NCI-H82 treated with DMSO at 0.1 percent for 48 hours (cell line): ENCODE measurements at regions not wholly inside any gene's neighbourhood (a gene's known extent, or its start where the extent isn't known, plus 50 kb on each side); places are given as distances from the start of the nearest gene placed in this dataset.
"Not testable (repeated sequence)": the region's sequence is repeated elsewhere in the genome, so short reads cannot be mapped to it uniquely, and the experiment has no call there.

Source experiments
- DNase-seq: peaks from one replicate; lab custom pipeline; 2025; ENCODE audit not compliant: unreplicated experiment; lab: John Stamatoyannopoulos, UW

GRCh38 chr20:55439070-55439469 is 566.2 kb downstream of the CBLN4 start:
- no peak for DNase-seq

DNA sequence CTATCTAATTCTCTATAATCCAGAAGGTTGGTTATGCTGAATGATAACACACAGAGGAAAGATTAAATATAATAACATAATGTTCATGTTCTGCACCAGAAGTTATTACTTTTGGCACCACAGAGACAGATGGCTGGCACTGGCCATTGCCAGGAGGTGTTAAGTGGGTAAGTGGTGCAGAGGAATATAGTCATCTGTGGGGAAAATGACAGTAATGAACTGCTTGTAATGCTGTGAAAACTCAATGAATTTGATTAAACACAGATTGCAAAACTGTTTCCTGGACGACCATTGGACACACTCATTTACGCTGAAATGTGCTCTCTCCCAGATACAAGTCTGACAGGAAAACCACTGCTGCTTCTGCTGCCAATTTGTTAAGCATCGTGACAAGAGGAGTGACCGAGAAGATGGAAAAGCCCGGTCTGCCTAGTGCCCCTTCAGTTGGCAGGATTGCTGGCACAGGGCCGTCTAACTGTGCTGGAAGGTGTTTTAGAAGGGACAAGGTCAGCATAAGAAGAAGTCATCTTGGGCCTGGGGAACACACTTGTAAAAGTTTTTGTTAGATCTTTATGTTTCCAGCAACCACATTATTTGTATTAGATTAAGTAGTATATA is 567.4 kb downstream of the CBLN4 start:
- DNase-seq: no peak

- no peak for DNase-seq
These were observed 580.4 kb downstream of the CBLN4 start for GRCh38 chr20:55424968-55425367.

DNA sequence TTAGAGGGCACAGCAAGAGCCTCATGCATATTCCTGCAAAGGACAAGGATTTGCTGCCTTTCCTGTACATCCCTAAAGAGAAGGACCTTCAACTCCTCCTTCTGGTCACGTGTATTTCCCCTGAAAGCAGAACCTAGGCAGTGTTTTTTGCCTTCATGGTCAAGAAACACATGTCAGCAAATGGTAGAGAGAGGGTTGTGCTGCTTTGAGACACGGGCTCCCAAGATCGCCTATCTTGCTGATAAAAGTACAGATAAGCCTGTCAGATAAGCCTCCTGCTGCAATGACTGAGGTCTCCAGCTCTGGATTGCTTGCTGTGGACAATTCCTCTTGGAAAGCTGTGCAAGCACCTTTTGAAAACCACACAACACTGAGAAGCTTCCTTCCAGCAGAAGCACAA is 580.8 kb downstream of the CBLN4 start:
- no peak for DNase-seq

DNA sequence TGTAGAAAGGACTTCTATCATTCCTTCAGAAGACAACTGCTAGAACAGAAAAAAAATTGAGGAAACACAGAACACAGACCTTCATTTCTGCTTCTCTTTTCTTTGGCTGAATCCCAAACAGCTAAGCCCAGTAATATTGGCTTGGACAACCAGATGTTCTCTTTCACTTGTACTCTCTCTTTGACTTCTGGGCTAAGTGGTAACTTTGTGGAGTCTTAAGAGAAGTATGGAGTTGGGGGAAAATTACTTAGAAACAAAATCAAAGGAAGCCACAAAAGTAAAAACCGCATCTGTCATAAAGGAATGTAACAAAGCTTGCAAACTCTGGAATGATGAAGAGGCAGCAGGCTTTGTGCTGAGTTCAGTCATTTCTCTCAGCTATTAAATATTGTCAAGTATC is 587.5 kb downstream of the CBLN4 start:
- no peak for DNase-seq

- DNase-seq: peak; percentile 59
These were observed 589.7 kb downstream of the CBLN4 start for GRCh38 chr20:55415567-55416142.

- DNase-seq: not testable (repeated sequence)
These were observed 592.8 kb downstream of the CBLN4 start for GRCh38 chr20:55412508-55412907.

- no peak for DNase-seq
These were observed 598.4 kb downstream of the CBLN4 start for GRCh38 chr20:55406891-55407290.

GRCh38 chr20:55394592-55394991 is 610.7 kb downstream of the CBLN4 start:
- no peak for DNase-seq

DNA sequence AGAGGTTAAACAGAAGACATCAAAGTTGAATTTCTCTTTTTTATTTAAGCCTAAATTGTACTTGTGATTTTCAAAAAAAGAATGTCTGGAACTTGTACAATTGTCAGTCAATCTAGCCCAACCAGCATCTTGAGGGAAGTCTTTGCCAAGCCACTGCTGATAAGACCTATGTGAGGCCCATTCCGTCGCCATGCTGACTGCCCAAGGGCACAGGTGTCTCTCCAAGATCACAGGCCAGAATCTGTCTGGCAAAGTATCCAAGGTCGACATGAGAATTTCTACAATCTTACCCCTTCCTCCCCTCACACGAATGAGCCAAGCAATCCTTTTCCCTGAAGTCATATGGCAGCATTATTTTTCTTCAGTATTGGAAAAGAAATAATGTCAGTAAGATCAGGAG is 614.5 kb downstream of the CBLN4 start:
- DNase-seq: no peak

DNA sequence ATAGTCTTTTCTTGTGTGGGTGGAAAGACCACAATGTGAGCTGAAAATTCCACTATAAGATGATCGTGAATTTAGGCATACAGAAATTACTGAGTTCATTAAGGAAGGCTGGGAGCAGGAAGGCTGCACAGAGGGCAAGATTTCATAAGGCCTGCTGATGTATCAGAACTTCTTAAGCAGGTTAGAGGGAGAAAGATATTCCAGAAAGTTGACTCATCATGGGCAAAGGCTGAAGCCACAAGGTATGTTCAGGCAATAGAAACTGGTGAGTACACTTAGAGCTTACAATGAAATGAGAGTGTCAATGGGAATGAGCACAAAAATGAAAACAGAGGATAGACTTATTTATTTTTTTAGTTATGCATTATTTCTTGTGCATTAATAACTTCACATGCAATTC is 618.6 kb downstream of the CBLN4 start:
- no peak for DNase-seq

- DNase-seq: peak; percentile 2
These were observed 629.4 kb downstream of the CBLN4 start for GRCh38 chr20:55375920-55376319.

- DNase-seq: no peak
These were observed 639.6 kb downstream of the CBLN4 start for GRCh38 chr20:55365745-55366144.

- no peak for DNase-seq
These were observed 644.4 kb downstream of the CBLN4 start for GRCh38 chr20:55360895-55361294.

DNA sequence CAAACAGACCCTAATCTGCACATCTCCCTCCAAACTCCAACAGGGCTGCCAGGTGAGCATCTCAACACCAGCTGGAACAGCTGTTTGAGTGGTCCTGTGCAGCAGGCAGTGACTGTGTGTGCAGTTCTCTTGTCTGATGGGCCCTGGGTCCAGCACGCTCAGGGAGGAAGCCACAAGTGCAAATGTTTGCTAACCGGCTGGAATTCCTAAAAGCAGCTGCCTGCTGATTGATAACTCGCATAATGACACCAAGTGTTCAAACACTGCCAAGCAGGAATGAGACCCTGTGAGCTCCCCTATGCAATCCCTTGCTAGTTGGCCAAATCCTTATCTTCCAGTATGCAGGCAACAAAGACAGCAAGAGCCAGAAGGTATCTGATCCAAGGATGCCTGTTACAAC is 650.6 kb downstream of the CBLN4 start:
- DNase-seq: no peak

GRCh38 chr20:55353206-55353605 is 652.1 kb downstream of the CBLN4 start:
- no peak for DNase-seq

DNA sequence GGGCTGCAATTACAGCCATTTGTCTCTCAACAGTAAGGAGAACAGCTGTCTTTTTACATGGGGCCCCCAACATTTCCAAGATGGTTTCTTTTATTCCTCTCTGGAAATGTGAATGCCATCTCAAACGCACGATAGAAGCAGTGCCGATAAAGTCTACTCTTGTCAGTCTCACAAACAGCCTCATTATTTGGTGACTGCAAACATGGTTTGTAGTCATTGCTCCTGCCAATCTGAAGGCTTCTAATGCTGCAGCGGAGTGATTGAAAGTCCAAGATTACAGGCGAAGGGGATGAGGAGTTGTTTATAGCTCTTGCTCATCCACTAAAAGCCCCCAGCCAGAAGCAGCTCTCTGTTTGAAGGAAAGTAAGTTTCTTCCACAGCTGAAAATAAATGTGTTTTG is 657.1 kb downstream of the CBLN4 start:
- DNase-seq: no peak

GRCh38 chr20:55342822-55343221 is 662.5 kb downstream of the CBLN4 start:
- no peak for DNase-seq

DNA sequence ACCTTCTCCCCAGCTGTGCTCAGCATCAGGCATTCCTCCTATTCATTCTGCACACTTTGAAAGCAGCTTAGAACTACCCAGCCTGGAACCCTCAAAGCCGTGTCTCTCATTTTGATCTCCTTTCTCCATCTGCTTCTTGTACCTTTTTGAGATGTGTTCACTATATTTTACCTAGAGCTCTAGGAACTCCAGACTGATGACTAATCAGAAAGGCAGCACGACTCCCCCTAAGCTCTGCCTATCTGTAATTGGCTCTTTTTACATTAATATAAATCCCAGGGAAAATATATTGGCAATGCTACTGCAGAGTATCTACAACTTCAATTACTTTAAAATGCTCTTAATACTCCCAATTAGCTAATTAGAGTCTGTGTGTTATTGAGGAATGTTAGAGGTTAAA is 671.5 kb downstream of the CBLN4 start:
- DNase-seq: no peak

GRCh38 chr20:55329108-55329507 is 676.2 kb downstream of the CBLN4 start:
- no peak for DNase-seq

GRCh38 chr20:55322745-55323144 is 682.6 kb downstream of the CBLN4 start:
- no peak for DNase-seq

DNA sequence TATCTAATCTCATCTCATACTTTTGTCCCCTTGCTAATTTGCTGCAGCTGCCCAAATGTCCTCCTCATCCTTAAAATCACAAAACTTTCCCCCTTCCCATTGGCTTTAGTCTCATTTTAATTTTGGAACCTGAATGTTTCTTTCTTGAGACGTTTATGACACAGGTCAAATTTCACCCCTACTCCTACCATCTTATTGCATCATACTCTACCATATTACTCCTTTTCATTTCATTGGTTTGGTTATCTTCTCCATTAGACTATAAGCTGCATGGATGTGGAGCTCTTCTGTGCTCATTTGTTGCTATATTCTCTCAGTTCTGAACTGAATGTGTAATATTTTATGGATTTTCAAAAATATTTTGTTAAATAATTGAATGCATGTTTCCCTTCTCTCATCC is 688.6 kb downstream of the CBLN4 start:
- no peak for DNase-seq

DNA sequence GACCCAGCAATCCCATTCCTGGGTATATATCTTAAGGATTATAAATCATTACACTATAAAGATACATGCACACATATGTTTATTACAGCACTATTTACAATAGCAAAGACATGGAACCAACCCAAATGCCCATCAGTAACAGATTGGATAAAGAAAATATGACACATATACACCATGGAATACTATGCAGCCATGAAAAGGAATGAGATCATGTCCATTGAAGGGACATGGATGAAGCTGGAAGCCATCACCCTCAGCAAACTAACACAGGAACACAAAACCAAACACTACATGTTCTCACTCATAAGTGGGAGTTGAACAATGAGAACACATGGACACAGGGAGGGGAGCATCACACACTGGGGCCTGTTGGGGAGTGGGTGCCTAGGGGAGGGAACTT is 694.5 kb downstream of the CBLN4 start:
- DNase-seq: not testable (repeated sequence)
